ENCODE measurements at regions not wholly inside any gene's neighbourhood (a gene's known extent, or its start where the extent isn't known, plus 50 kb on each side); places are given as distances from the start of the nearest gene placed in this dataset.

DNA sequence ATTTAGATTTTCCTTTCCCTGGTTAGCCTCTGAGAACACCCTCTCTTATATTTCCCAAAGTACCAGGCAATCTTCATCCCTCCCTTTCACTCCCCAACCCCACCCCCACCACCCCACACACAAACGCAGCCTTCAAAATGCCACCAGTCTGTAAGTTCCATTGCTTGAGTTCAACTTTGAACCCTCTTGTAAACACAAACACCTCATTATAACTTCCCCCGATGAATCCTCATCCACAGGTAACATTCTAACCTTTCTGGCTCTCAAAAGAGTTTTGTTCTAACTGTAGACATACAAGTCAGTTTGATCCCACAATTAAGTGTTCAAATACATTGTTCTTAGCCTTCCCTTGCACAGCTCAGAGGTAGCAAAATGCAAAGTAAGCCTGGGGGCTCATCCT is 199.4 kb upstream of the FOXN3 start:
- no peaks in the 10 kb centered on the region for H3K36me3 ChIP-seq (ENCODE audit: control insufficient read depth, insufficient read depth, low read length)
- Mint-ChIP-seq H3K36me3 (ENCODE audit: low read depth) (peaks cover 5% of the 10 kb centered on the region), H3K4me1 (peaks cover 57% of the 10 kb centered on the region), H3K4me3 (peak overlapping the region; percentile 71), H3K27ac (peak overlapping the region; percentile 2), H3K27me3 (ENCODE audit: insufficient read depth) (peaks cover 15% of the 10 kb centered on the region), H3K9me3 (no peaks in the 10 kb centered on the region)
- peaks cover 14% of the 10 kb centered on the region for H3K4me1 ChIP-seq (ENCODE audit: control insufficient read depth, insufficient read depth, low read length)
- peaks cover 22% of the 10 kb centered on the region for H3K27me3 ChIP-seq (ENCODE audit: control insufficient read depth, insufficient read depth, low read length, poor library complexity, severe bottlenecking)
- WGBS, 2 experiments (ENCODE audit: insufficient coverage in 1 of 2, insufficient read length in 1 of 2), result 8 to 16% methylated on average over 1 to 2 of the region's 2 CpGs
- no peak overlapping the region for H3K27ac ChIP-seq (ENCODE audit: low read depth, low read length)
- H3K9me3 ChIP-seq (ENCODE audit: control insufficient read depth, low read length), result no peaks in the 10 kb centered on the region
- H3K4me3 ChIP-seq (ENCODE audit: low read length), result peak overlapping the region; percentile 94
- no peak for DNase-seq
- H3K9ac ChIP-seq (ENCODE audit: extremely low read depth, low read length, poor library complexity, severe bottlenecking), result no peak overlapping the region
- TF ChIP-seq CTCF (conservative IDR thresholded peaks at IDR 0.05), result no peak

DNA sequence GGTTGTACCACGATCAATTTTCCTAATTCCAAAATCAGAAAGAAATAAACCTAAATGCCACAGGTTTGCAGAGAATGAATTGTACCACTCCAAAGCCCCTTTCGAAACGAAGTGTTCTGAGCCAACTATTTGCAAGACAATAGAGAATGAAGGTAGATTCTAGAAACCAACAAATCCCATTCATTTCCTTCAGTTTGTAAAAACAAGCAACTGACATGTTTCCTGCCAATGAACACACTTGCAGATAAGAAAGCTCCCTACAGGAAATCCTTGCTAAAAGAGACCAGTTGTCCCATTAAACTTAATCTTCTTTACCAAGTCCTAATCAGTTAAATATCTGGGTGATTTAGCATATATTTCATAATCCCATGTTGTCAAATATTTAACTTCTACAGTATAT is 198.4 kb upstream of the FOXN3 start:
- no peak for TF ChIP-seq CTCF (conservative IDR thresholded peaks at IDR 0.05)
- H3K4me1 Mint-ChIP-seq, result peaks cover 56% of the 10 kb centered on the region
- Histone ChIP-seq H3K27ac (ENCODE audit: low read depth, low read length) (no peak overlapping the region), H3K9ac (ENCODE audit: extremely low read depth, low read length, poor library complexity, severe bottlenecking) (no peak overlapping the region), H3K36me3 (ENCODE audit: control insufficient read depth, insufficient read depth, low read length) (no peaks in the 10 kb centered on the region), H3K4me3 (ENCODE audit: low read length) (peak overlapping the region; percentile 68), H3K27me3 (ENCODE audit: control insufficient read depth, insufficient read depth, low read length, poor library complexity, severe bottlenecking) (peaks cover 12% of the 10 kb centered on the region), H3K9me3 (ENCODE audit: control insufficient read depth, low read length) (no peaks in the 10 kb centered on the region), H3K4me1 (ENCODE audit: control insufficient read depth, insufficient read depth, low read length) (peaks cover 14% of the 10 kb centered on the region)
- peak overlapping the region; percentile 71 for H3K4me3 Mint-ChIP-seq
- H3K36me3 Mint-ChIP-seq (ENCODE audit: low read depth), result peaks cover 5% of the 10 kb centered on the region
- peak overlapping the region; percentile 58 for H3K27ac Mint-ChIP-seq
- WGBS, 2 experiments (ENCODE audit: insufficient coverage in 1 of 2, insufficient read length in 1 of 2), result 27% methylated on average over 3 of the region's 3 CpGs; no CpG with 5 or more reads in 1 of the 2 experiments
- peaks cover 6% of the 10 kb centered on the region for H3K27me3 Mint-ChIP-seq (ENCODE audit: insufficient read depth)
- no peak for DNase-seq
- H3K9me3 Mint-ChIP-seq, result no peaks in the 10 kb centered on the region

- Histone ChIP-seq H3K4me1 (ENCODE audit: control insufficient read depth, insufficient read depth, low read length) (peaks cover 14% of the 10 kb centered on the region), H3K27ac (ENCODE audit: low read depth, low read length) (no peak overlapping the region), H3K4me3 (ENCODE audit: low read length) (no peak overlapping the region), H3K36me3 (ENCODE audit: control insufficient read depth, insufficient read depth, low read length) (no peaks in the 10 kb centered on the region), H3K9me3 (ENCODE audit: control insufficient read depth, low read length) (no peaks in the 10 kb centered on the region), H3K9ac (ENCODE audit: extremely low read depth, low read length, poor library complexity, severe bottlenecking) (no peak overlapping the region), H3K27me3 (ENCODE audit: control insufficient read depth, insufficient read depth, low read length, poor library complexity, severe bottlenecking) (no peaks in the 10 kb centered on the region)
- 85 to 86% methylated on average over 3 of the region's 4 CpGs for WGBS, 2 experiments (ENCODE audit: insufficient coverage in 1 of 2, insufficient read length in 1 of 2)
- Mint-ChIP-seq H3K4me3 (no peak overlapping the region), H3K9me3 (no peaks in the 10 kb centered on the region), H3K36me3 (ENCODE audit: low read depth) (peaks cover 5% of the 10 kb centered on the region), H3K27ac (peak overlapping the region; percentile 27), H3K27me3 (ENCODE audit: insufficient read depth) (no peaks in the 10 kb centered on the region), H3K4me1 (peaks cover 51% of the 10 kb centered on the region)
- DNase-seq, result no peak
- no peak for TF ChIP-seq CTCF (conservative IDR thresholded peaks at IDR 0.05)
These were observed 197.1 kb upstream of the FOXN3 start for GRCh38 chr14:89614009-89614691.
